Activated T-helper 1 cell treated with anti-CD3 and anti-CD28 coated beads, Interleukin-12 subunit alpha, Interleukin-12 subunit beta, Interleukin-2, Interleukin-4 antibody, amounts not matched to agents 30 ng/mL and 10 ng/mL and 1 ng/mL, durations not matched to agents 14 hours and 24 hours and 36 hours (primary cell): ENCODE measurements at regions not wholly inside any gene's neighbourhood (a gene's known extent, or its start where the extent isn't known, plus 50 kb on each side); places are given as distances from the start of the nearest gene placed in this dataset.

ENCODE experiments used
- DNase-seq: peaks from one replicate; pipeline ENCODE4 v3.0.0; 2021; ENCODE audit warnings: low spot score
- H3K27ac Mint-ChIP-seq: one replicate; pipeline ENCODE4 v1.8.0; 2021; ENCODE audit warnings: mild to moderate bottlenecking, mixed read lengths
- H3K27me3 Mint-ChIP-seq: one replicate; pipeline ENCODE4 v1.8.0; 2022; ENCODE audit warnings: mild to moderate bottlenecking, moderate library complexity, mixed read lengths; ENCODE audit not compliant: insufficient read depth
- H3K36me3 Mint-ChIP-seq: one replicate; pipeline ENCODE4 v1.8.0; 2021; ENCODE audit warnings: low read depth, mixed read lengths
- H3K4me1 Mint-ChIP-seq: one replicate; pipeline ENCODE4 v1.8.0; 2021; ENCODE audit warnings: low read depth, mixed read lengths
- H3K4me3 Mint-ChIP-seq: one replicate; pipeline ENCODE4 v1.8.0; 2021; ENCODE audit warnings: mild to moderate bottlenecking, moderate library complexity, mixed read lengths
- H3K9me3 Mint-ChIP-seq: one replicate; pipeline ENCODE4 v1.8.0; 2021; ENCODE audit warnings: mixed read lengths
- intact Hi-C: fragments of 100-400 bp; cut with micrococcal nuclease; formaldehyde crosslinking; loops from one replicate; pipeline ENCODE4 v1.15.1; 2024

GRCh38 chr6:168165373-168165772 is 86.4 kb upstream of the FRMD1 start:
- peaks cover 4% of the 10 kb centered on the region for H3K27me3 Mint-ChIP-seq
- intact Hi-C loops, result no loop called here
- H3K4me3 Mint-ChIP-seq, result no peak overlapping the region
- peaks cover 16% of the 10 kb centered on the region for H3K9me3 Mint-ChIP-seq
- DNase-seq, result no peak
- no peaks in the 10 kb centered on the region for H3K4me1 Mint-ChIP-seq
- no peaks in the 10 kb centered on the region for H3K36me3 Mint-ChIP-seq
- no peak overlapping the region for H3K27ac Mint-ChIP-seq

DNA sequence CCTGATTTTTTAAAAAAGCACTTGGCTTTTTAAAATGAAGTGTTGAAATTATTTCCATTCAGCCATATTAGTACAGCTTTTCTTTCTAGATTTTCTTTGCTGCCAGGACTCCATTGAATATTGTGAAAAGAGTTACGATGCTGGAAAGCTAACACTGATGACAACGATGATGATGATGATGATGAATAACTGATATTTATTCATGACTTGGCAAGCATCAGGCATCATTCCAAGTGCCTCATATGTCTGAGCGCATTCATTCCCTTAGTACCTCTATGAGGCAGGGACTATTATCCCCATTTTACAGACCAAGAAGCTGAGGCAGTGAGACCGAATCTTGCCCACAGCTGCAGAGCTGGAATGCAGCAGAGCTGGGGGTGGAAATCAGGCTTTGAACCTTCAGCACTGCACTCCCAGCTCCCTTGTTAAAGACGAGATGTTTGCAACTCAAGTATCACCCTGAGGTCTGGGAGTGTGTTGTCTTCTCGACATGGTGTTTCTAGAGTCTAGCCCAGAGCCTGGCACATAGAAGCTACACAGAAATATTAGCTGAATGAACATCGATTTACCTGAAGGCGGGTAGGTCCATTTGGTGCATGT is 85.5 kb upstream of the FRMD1 start:
- Mint-ChIP-seq H3K27me3 (peaks cover 4% of the 10 kb centered on the region), H3K4me3 (no peak overlapping the region), H3K27ac (no peak overlapping the region), H3K9me3 (peaks cover 13% of the 10 kb centered on the region), H3K36me3 (no peaks in the 10 kb centered on the region), H3K4me1 (no peaks in the 10 kb centered on the region)
- no peak for DNase-seq
- intact Hi-C loops, result no loop called here

- H3K4me3 Mint-ChIP-seq, result no peak overlapping the region
- intact Hi-C loops, result no loop called here
- no peak for DNase-seq
- H3K36me3 Mint-ChIP-seq, result no peaks in the 10 kb centered on the region
- H3K9me3 Mint-ChIP-seq, result peaks cover 12% of the 10 kb centered on the region
- H3K27ac Mint-ChIP-seq, result no peak overlapping the region
- H3K4me1 Mint-ChIP-seq, result no peaks in the 10 kb centered on the region
- peaks cover 6% of the 10 kb centered on the region for H3K27me3 Mint-ChIP-seq
Observed at GRCh38 chr6:168163096-168163731, 84.2 kb upstream of the FRMD1 start.

DNA sequence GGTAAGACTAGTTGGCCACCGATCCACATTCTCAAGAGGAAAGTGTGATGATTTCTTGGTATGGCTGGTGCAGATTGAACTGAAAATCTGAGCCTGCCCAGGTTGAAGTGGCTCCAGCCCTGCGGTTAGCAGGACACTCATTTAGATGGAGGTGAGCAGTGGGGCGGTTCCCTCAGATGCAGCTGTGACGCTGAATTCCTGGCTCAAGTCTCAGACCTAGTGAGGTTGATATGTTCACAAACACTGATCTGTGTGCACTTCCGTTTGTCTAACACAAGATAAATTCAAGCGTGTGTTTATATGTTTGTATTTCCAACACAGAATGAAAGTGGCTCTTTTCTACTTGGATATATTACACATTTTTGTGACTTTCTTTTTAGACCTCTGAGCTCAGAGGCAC is 83.4 kb upstream of the FRMD1 start:
- Mint-ChIP-seq H3K9me3 (peaks cover 4% of the 10 kb centered on the region), H3K36me3 (no peaks in the 10 kb centered on the region), H3K27me3 (peaks cover 6% of the 10 kb centered on the region), H3K4me3 (no peak overlapping the region), H3K4me1 (no peaks in the 10 kb centered on the region), H3K27ac (no peak overlapping the region)
- intact Hi-C loops, result no loop called here
- DNase-seq, result no peak

- H3K27ac Mint-ChIP-seq, result no peak overlapping the region
- no peak overlapping the region for H3K4me3 Mint-ChIP-seq
Observed at GRCh38 chr6:168161371-168161750, 82.3 kb upstream of the FRMD1 start.

DNA sequence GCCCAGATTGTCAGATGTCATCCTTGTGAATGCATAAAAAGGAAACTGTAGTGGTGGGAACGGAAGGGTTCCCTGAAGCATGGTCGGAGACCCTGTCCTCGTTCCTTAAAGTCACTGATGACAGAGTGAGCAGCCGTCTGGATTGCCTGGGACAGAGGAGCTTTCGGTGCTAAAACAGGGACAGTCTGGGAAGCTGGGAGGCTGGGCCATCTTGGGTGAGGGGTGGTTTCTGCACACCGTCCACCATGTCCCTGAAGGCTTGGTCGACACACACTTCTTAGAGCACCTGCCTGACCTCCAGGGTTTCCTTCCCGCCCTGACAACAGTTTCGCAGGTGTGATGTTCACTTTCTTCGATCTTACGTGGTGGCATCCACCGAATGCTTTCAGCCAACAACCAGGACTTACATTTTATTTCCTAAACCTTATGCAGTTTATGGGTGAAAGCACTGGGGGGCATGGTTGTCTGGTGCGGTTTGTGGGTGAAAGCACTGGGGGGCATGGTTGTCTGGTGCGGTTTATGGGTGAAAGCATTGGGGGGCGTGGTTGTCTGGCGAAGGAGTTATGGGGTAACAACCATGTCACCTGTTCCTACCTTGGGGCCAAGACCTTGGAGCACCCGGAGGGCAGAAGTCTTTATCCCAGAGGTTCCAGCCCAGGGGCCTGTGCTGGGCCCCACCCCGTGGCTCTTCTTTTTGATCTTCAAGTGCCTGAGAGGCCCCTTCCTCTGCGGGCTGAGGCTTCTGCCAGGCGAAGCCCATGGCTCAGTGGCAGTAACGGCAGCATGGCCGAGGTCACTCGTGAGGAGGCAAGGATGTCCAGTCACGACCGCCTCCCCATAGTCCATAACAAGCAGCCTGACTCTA is 81.7 kb upstream of the FRMD1 start:
- no peak for DNase-seq
- no peak overlapping the region for H3K27ac Mint-ChIP-seq
- H3K4me1 Mint-ChIP-seq, result no peaks in the 10 kb centered on the region
- no peaks in the 10 kb centered on the region for H3K36me3 Mint-ChIP-seq
- H3K27me3 Mint-ChIP-seq, result peaks cover 6% of the 10 kb centered on the region
- no peaks in the 10 kb centered on the region for H3K9me3 Mint-ChIP-seq
- H3K4me3 Mint-ChIP-seq, result no peak overlapping the region
- intact Hi-C loops, result no loop called here

More at GRCh38 chr6:168161371-168161750, 82.3 kb upstream of the FRMD1 start:
- Mint-ChIP-seq H3K9me3 (no peaks in the 10 kb centered on the region), H3K27me3 (peaks cover 6% of the 10 kb centered on the region), H3K4me1 (no peaks in the 10 kb centered on the region), H3K36me3 (no peaks in the 10 kb centered on the region)
- no peak for DNase-seq
- intact Hi-C loops, result no loop called here

DNA sequence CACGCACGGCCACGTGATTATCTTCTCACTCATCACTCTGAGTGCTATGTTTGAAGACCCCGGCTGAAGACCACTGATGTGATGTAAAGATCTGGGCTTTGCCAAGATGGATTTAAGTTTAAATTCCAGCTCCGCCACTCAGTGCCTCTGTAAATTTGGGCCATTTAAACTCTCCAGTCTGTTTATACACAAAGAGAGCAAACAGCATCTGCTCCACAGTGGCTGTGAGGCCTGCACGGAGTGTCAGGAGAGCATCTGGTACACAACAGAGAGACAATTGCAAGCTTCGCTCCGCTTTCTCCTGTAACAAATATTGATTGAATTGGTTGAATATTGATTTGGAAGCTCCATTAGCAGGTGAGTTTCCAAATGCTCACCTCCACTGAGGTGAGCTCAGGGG is 80.5 kb upstream of the FRMD1 start:
- Mint-ChIP-seq H3K4me1 (no peaks in the 10 kb centered on the region), H3K36me3 (no peaks in the 10 kb centered on the region)
- intact Hi-C loops, result no loop called here

DNA sequence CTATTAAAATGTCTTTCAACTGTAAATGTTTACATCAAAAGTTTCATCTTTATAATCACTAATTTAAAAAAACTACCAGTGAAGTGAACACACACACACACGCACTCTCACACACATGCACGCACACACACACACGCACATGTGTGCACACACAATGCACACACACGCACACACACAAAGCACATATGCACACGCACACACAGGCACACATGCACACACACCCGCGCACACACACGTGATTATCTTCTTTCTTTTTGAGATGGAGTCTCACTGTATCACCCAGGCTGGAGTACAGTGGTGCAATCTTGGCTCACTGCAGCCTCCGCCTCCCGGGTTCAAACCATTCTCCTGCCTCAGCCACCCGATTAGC is 80.0 kb upstream of the FRMD1 start:
- intact Hi-C loops, result no loop called here
- no peaks in the 10 kb centered on the region for H3K9me3 Mint-ChIP-seq
- no peak overlapping the region for H3K4me3 Mint-ChIP-seq
- no peaks in the 10 kb centered on the region for H3K36me3 Mint-ChIP-seq
- no peaks in the 10 kb centered on the region for H3K4me1 Mint-ChIP-seq
- peaks cover 4% of the 10 kb centered on the region for H3K27me3 Mint-ChIP-seq
- DNase-seq, result no peak
- H3K27ac Mint-ChIP-seq, result no peak overlapping the region

More for the DNA sequence above, 80.5 kb upstream of the FRMD1 start:
- Mint-ChIP-seq H3K27me3 (peaks cover 4% of the 10 kb centered on the region), H3K9me3 (no peaks in the 10 kb centered on the region), H3K27ac (no peak overlapping the region), H3K4me3 (no peak overlapping the region)
- DNase-seq, result no peak

- intact Hi-C loops, result no loop called here
- Mint-ChIP-seq H3K27ac (no peak overlapping the region), H3K4me1 (no peaks in the 10 kb centered on the region), H3K36me3 (no peaks in the 10 kb centered on the region), H3K27me3 (peaks cover 4% of the 10 kb centered on the region), H3K9me3 (no peaks in the 10 kb centered on the region), H3K4me3 (no peak overlapping the region)
- DNase-seq, result no peak
Observed at GRCh38 chr6:168158213-168158979, 79.4 kb upstream of the FRMD1 start.

DNA sequence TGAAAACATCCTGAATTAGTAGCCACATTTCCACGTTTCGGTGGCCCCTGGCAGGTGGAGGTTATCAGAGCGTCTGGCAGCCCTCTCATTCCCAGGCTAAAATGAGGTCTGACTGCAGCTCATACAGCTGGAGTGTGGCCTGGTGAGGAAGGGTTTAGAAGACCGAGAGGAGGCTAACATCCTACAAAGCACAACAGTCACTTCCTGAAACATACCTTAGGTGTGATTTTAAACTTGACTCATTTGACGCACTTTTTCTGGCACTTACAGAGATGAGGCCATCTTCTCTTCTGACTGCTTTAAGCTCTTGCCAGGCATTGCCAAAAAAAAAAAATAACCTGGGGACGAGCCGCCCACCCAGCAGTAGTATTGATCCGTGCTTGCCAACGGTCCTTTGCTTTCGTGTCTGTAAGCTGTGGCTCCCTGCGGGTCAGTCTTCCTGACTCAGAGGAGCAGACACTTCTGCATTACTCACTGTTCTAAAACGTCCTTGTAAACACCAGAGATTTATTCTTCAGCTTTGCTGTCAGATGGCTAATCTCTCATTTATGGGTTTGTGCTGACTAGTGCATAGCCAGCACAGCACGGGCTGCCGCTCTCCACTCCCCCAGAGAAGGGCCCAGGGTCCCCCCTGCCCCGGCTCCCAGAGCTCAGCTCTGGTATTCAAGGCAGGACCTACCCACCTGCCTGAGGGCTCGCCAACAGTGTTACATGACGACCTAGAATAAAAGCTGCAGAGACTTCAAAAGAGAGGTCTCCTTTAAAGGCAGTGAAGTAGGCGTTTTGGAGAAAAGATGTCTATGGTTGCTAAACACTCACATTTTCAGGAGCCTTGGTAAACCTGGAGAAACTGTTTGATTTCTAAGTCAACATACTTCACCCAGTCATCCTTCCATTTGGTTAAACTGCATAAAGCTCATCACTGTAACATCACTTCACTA is 78.5 kb upstream of the FRMD1 start:
- Mint-ChIP-seq H3K27ac (no peak overlapping the region), H3K4me1 (no peaks in the 10 kb centered on the region), H3K4me3 (no peak overlapping the region), H3K9me3 (no peaks in the 10 kb centered on the region), H3K27me3 (peaks cover 3% of the 10 kb centered on the region), H3K36me3 (no peaks in the 10 kb centered on the region)
- no peak for DNase-seq
- intact Hi-C loops, result no loop called here

- Mint-ChIP-seq H3K36me3 (no peaks in the 10 kb centered on the region), H3K4me3 (no peak overlapping the region), H3K9me3 (no peaks in the 10 kb centered on the region), H3K27me3 (peaks cover 2% of the 10 kb centered on the region), H3K27ac (no peak overlapping the region), H3K4me1 (no peaks in the 10 kb centered on the region)
- no peak for DNase-seq
- intact Hi-C loops, result no loop called here
Observed at GRCh38 chr6:168156742-168157265, 77.8 kb upstream of the FRMD1 start.
